GM12878 (cell line): ENCODE measurements at regions not wholly inside any gene's neighbourhood (a gene's known extent, or its start where the extent isn't known, plus 50 kb on each side); places are given as distances from the start of the nearest gene placed in this dataset.

Experiments used
- ATAC-seq: fragments of 200-7000 bp; cut with Tn5 transposase; 3 replicates; pipeline ENCODE4 v1.9.1; 2020; ENCODE audit warnings: mild to moderate bottlenecking, moderate library complexity
- BruUV-seq: library from RNA; stranded (reverse); fragments of 400-500 nt; replicated peaks from 2 replicates; lab custom pipeline; 2021; lab: Mats Ljungman, UMichigan
- CTCF ChIA-PET: fragments of 300-600 bp; sonication (Branson Sonifier 250); formaldehyde crosslinking; extraction: SDS; loops from one replicate; lab custom pipeline; 2021; ENCODE audit warnings: inconsistent platforms; lab: Yijun Ruan, JAX
- POLR2A ChIA-PET: fragments of 350-600 bp; formaldehyde crosslinking; extraction: SDS; loops from one replicate; lab custom pipeline; 2021; ENCODE audit warnings: inconsistent platforms; lab: Charles Lee
- RAD21 ChIA-PET: fragments of 300-600 bp; sonication (Branson Sonifier 250); formaldehyde crosslinking; loops from one replicate; lab custom pipeline; 2023; ENCODE audit warnings: antibody characterized with exemption; ENCODE audit not compliant: unreplicated experiment; lab: Charles Lee
- SMC1A ChIA-PET: fragments of 300-600 bp; sonication (Branson Sonifier 250); formaldehyde crosslinking; loops from one replicate; lab custom pipeline; 2023; ENCODE audit not compliant: unreplicated experiment, uncharacterized antibody; lab: Charles Lee
- DNase-seq: peaks from one replicate; pipeline ENCODE4 v3.0.0-alpha.2; 2011; ENCODE audit warnings: low read depth, low spot score
- FAIRE-seq: peaks from 3 replicates; lab custom pipeline; 2011; peaks lifted over from hg19 to GRCh38; lab: Jason Lieb, UNC
- H2AFZ ChIP-seq: 2 replicates; pipeline ENCODE4 v1.6.0; 2011; ENCODE audit warnings: low read depth, low read length, control low read depth; ENCODE audit not compliant: control insufficient read depth
- H3K27ac ChIP-seq: 2 replicates; pipeline ENCODE4 v1.5.1; 2011; ENCODE audit warnings: control low read depth; ENCODE audit not compliant: control insufficient read depth, insufficient read depth
- H3K27me3 ChIP-seq, 2 experiments: replicated peaks in 1 of 2; 2 replicates each; pipeline versions ENCODE4 v1.6.0 to v1.6.1; 2011; ENCODE audit warnings: low read length in 1 of 2; ENCODE audit not compliant: control insufficient read depth in 2 of 2, insufficient read depth in 2 of 2
- H3K36me3 ChIP-seq, 2 experiments: 2 replicates each; pipeline ENCODE4 v1.5.1; 2011; ENCODE audit warnings: low read length in 1 of 2; ENCODE audit not compliant: control insufficient read depth in 2 of 2, insufficient read depth in 2 of 2
- H3K4me1 ChIP-seq: 2 replicates; pipeline ENCODE4 v1.6.1; 2011; ENCODE audit warnings: mild to moderate bottlenecking, low read length, moderate library complexity, mixed read lengths; ENCODE audit not compliant: control insufficient read depth, insufficient read depth
- H3K4me2 ChIP-seq: 2 replicates; pipeline ENCODE4 v1.6.0; 2011; ENCODE audit warnings: control low read depth; ENCODE audit not compliant: control insufficient read depth, insufficient read depth
- H3K4me3 ChIP-seq: fragments of 200-600 bp; sonication (generic); 2 replicates; pipeline ENCODE4 v1.5.1; 2016
- H3K79me2 ChIP-seq: 2 replicates; pipeline ENCODE4 v1.6.0; 2011; ENCODE audit warnings: low read length; ENCODE audit not compliant: control insufficient read depth, insufficient read depth
- H3K9ac ChIP-seq: 2 replicates; pipeline ENCODE4 v1.8.0; 2011; ENCODE audit warnings: low read length, control low read depth, mixed read lengths; ENCODE audit not compliant: control insufficient read depth, insufficient read depth
- H3K9me3 ChIP-seq: replicated peaks from 3 replicates; pipeline ENCODE4 v1.5.1; 2011; ENCODE audit warnings: mild to moderate bottlenecking, low read length; ENCODE audit not compliant: control insufficient read depth, insufficient read depth
- H4K20me1 ChIP-seq: 2 replicates; pipeline ENCODE4 v1.6.0; 2011; ENCODE audit not compliant: control insufficient read depth, insufficient read depth
- EZH2 ChIP-seq: IDR thresholded peaks from 2 replicates; pipeline ENCODE4 v1.6.1; 2012; ENCODE audit warnings: low read depth, mild to moderate bottlenecking, control low read depth, inconsistent platforms, low read length, borderline replicate concordance; ENCODE audit not compliant: control insufficient read depth
- FOXM1 ChIP-seq: IDR thresholded peaks from 2 replicates; pipeline ENCODE4 v1.6.1; 2012; ENCODE audit warnings: low read depth, mild to moderate bottlenecking, inconsistent platforms, low read length, moderate library complexity
- IRF4 ChIP-seq: IDR thresholded peaks from 2 replicates; pipeline ENCODE4 v1.6.1; 2011; ENCODE audit warnings: low read depth, low read length
- MTA3 ChIP-seq: IDR thresholded peaks from 2 replicates; pipeline ENCODE4 v1.6.1; 2012; ENCODE audit warnings: low read length, inconsistent platforms, borderline replicate concordance
- PML ChIP-seq: IDR thresholded peaks from 2 replicates; pipeline ENCODE4 v1.6.1; 2012; ENCODE audit warnings: low read length, inconsistent platforms
- RAD51 ChIP-seq: fragments of 450-650 bp; IDR thresholded peaks from 2 replicates; pipeline ENCODE4 v1.6.1; 2016; ENCODE audit warnings: moderate library complexity, mild to moderate bottlenecking, inconsistent platforms
- SRF ChIP-seq, 2 experiments: IDR thresholded peaks; 2 replicates each; pipeline ENCODE4 v1.6.1; 2011; ENCODE audit warnings: low read depth in 2 of 2, low read length in 2 of 2, mild to moderate bottlenecking in 1 of 2, moderate library complexity in 1 of 2
- SUZ12 ChIP-seq: fragments of 200-600 bp; sonication (generic); IDR thresholded peaks from one replicate; pipeline ENCODE4 v1.6.1; 2018; ENCODE audit warnings: antibody characterized with exemption, mild to moderate bottlenecking; ENCODE audit not compliant: unreplicated experiment
- TBL1XR1 ChIP-seq: IDR thresholded peaks from 2 replicates; pipeline ENCODE4 v1.6.1; 2012; ENCODE audit warnings: low read depth, low read length, improper control_type of control experiment
- WGBS: methylation state at CpG from one replicate; pipeline ENCODE4 v1.1.6; 2016; ENCODE audit warnings: low lambda C conversion rate; ENCODE audit not compliant: insufficient replicate concordance, insufficient coverage; ENCODE audit errors: missing lambda C conversion rate; 5-methylcytosine and 5-hydroxymethylcytosine counted together
- in situ Hi-C: fragments of 300-500 bp; cut with MboI; formaldehyde crosslinking; loops from 9 replicates; pipeline ENCODE4 v1.14.3; 2018; ENCODE audit warnings: mixed read lengths
- intact Hi-C: fragments of 100-400 bp; cut with micrococcal nuclease; formaldehyde crosslinking; loops from one replicate; pipeline ENCODE4 v1.14.2; 2022; ENCODE audit not compliant: unreplicated experiment
- TF ChIP-seq, protein P1 (sequence below): IDR thresholded peaks from 2 replicates; pipeline ENCODE4 v1.6.1; 2012; ENCODE audit warnings: low read depth, low read length, improper control_type of control experiment
- TF ChIP-seq, protein P2 (sequence below): fragments of 450-650 bp; IDR thresholded peaks from 2 replicates; pipeline ENCODE4 v1.6.1; 2017; ENCODE audit warnings: antibody characterized with exemption, mild to moderate bottlenecking, moderate library complexity

DNA sequence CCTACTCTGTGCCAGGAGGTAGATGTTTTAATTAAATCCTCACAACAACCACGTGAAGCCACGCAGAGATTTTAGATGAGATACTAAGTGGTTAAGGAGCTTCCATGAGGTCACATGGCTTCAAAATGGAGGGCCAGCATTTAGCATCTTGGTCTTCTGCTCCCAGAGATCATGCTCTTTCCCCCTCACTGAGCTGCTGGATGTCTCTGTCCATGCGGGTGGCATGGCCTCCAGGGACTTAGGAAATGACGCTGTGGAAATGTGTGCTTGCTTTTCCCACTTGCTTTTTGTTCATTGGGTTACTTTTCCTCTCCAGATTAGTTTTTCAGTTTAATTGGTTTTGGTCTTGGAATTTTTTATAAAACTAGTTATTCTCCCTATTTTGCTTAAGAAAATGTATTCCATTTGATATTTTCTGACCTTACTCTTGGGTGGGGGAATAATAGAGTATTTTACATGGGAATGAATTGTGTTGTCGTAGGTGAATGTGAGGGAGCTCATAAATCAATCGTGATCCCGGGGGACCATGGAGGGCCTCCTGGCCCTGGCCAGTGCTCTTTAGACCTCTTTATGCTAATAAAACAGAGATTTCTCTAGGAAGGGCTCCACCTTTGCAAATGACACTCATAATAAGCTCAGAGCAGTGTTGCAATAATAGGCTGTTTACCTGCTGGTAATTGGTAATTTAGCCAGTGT lies 376.0 kb upstream of the ONECUT1 start:
- no peak overlapping the region for H3K9ac ChIP-seq
- H3K9me3 ChIP-seq: no peaks in the 10 kb centered on the region
- H4K20me1 ChIP-seq: no peaks in the 10 kb centered on the region
- no TSS peak for BruUV-seq
- ChIA-PET POLR2A (no interaction called here), SMC1A (no interaction called here), CTCF (interaction anchor here (1.0 kb wide), 1 partner anchor 31 kb away, joined by 3 read pairs; no protein-coding TSS in a partner anchor), RAD21 (no interaction called here)
- in situ Hi-C loops: no loop called here
- ATAC-seq: no peak
- H3K4me3 ChIP-seq: no peak overlapping the region
- H3K36me3 ChIP-seq: no peaks in the 10 kb centered on the region
- intact Hi-C loops: no loop called here
- no peaks in the 10 kb centered on the region for H3K4me1 ChIP-seq
- no peaks in the 10 kb centered on the region for H3K27me3 ChIP-seq
- no peak for TF ChIP-seq EZH2
- no peak for TF ChIP-seq SUZ12
- TF ChIP-seq, protein P1, sequence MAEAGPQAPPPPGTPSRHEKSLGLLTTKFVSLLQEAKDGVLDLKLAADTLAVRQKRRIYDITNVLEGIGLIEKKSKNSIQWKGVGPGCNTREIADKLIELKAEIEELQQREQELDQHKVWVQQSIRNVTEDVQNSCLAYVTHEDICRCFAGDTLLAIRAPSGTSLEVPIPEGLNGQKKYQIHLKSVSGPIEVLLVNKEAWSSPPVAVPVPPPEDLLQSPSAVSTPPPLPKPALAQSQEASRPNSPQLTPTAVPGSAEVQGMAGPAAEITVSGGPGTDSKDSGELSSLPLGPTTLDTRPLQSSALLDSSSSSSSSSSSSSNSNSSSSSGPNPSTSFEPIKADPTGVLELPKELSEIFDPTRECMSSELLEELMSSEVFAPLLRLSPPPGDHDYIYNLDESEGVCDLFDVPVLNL: no peak
- no peak for FAIRE-seq
- no peak overlapping the region for H3K27ac ChIP-seq
- WGBS: 40% methylated on average over 7 of the region's 7 CpGs
- H2AFZ ChIP-seq: no peak overlapping the region
- H3K4me2 ChIP-seq: no peak overlapping the region
- no peaks in the 10 kb centered on the region for H3K79me2 ChIP-seq
- DNase-seq: no peak

DNA sequence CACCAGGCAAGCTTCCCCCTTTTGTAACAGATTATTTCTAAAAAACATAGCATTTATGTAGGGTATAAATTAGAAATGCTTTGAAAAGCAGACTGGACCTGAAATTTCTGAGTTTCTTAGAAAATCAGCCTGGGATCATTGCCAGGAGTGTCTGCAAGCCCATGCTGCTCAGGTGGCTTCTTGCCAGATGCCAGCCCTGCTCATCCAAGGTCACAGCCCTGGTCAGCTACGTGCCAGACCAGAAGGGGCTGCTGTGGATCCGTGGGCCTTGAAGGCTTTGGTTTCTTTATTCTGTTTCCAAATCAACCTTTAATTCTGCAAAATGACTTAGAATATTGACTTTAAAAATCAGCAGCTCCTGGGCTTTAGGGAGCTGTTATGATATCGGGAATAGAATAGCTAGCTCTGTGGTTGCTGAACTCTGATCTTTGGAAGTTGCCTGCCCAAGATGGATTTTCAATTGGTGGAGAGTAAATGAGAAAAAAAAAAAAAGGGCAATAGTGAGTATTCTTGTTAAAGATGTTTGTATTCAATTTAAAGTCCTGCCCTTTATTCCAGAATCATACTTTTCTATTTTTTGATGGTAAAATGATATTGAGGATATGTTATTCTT lies 370.1 kb upstream of the ONECUT1 start:
- BruUV-seq: no TSS peak
- no peaks in the 10 kb centered on the region for H3K9me3 ChIP-seq
- RAD21 ChIA-PET: no interaction called here
- CTCF ChIA-PET: no interaction called here
- H3K27me3 ChIP-seq: no peaks in the 10 kb centered on the region
- 2% methylated on average over 3 of the region's 3 CpGs for WGBS
- POLR2A ChIA-PET: no interaction called here
- H3K4me2 ChIP-seq: no peak overlapping the region
- in situ Hi-C loops: no loop called here
- FAIRE-seq (no peak), DNase-seq (no peak), ATAC-seq (no peak)
- no peaks in the 10 kb centered on the region for H3K36me3 ChIP-seq
- no peak overlapping the region for H3K9ac ChIP-seq
- no peaks in the 10 kb centered on the region for H4K20me1 ChIP-seq
- intact Hi-C loops: no loop called here
- no peak overlapping the region for H3K4me3 ChIP-seq
- SMC1A ChIA-PET: no interaction called here
- H3K79me2 ChIP-seq: no peaks in the 10 kb centered on the region
- no peak overlapping the region for H2AFZ ChIP-seq
- no peak overlapping the region for H3K27ac ChIP-seq
- H3K4me1 ChIP-seq: no peaks in the 10 kb centered on the region
- TF ChIP-seq, protein P2, sequence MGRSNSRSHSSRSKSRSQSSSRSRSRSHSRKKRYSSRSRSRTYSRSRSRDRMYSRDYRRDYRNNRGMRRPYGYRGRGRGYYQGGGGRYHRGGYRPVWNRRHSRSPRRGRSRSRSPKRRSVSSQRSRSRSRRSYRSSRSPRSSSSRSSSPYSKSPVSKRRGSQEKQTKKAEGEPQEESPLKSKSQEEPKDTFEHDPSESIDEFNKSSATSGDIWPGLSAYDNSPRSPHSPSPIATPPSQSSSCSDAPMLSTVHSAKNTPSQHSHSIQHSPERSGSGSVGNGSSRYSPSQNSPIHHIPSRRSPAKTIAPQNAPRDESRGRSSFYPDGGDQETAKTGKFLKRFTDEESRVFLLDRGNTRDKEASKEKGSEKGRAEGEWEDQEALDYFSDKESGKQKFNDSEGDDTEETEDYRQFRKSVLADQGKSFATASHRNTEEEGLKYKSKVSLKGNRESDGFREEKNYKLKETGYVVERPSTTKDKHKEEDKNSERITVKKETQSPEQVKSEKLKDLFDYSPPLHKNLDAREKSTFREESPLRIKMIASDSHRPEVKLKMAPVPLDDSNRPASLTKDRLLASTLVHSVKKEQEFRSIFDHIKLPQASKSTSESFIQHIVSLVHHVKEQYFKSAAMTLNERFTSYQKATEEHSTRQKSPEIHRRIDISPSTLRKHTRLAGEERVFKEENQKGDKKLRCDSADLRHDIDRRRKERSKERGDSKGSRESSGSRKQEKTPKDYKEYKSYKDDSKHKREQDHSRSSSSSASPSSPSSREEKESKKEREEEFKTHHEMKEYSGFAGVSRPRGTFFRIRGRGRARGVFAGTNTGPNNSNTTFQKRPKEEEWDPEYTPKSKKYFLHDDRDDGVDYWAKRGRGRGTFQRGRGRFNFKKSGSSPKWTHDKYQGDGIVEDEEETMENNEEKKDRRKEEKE: no peak
- TF ChIP-seq RAD51: no peak
- TF ChIP-seq SRF (IDR thresholded peaks at IDR 0.05; ENCODE audit: low read depth in 2 of 2, low read length in 2 of 2): no peak
- TF ChIP-seq PML: no peak
- TF ChIP-seq FOXM1: no peak
- no peak for TF ChIP-seq TBL1XR1
- no peak for TF ChIP-seq IRF4
- TF ChIP-seq MTA3: no peak
